ENCODE measurements at regions not wholly inside any gene's neighbourhood (a gene's known extent, or its start where the extent isn't known, plus 50 kb on each side); places are given as distances from the start of the nearest gene placed in this dataset.

GRCh38 chr6:152879681-152880080 is 103.2 kb downstream of the FBXO5 start:
- no peak for TF ChIP-seq EZH2 (IDR thresholded peaks at IDR 0.05; ENCODE audit: insufficient read depth, low read length)
- TF ChIP-seq CTCF (IDR thresholded peaks at IDR 0.05; ENCODE audit: insufficient read depth, low read depth, low read length) = no peak
